ENCODE measurements at regions not wholly inside any gene's neighbourhood (a gene's known extent, or its start where the extent isn't known, plus 50 kb on each side); places are given as distances from the start of the nearest gene placed in this dataset.

GRCh38 chr5:126301056-126301455, 122.2 kb upstream of the GRAMD2B start:
- TF ChIP-seq, protein P1, sequence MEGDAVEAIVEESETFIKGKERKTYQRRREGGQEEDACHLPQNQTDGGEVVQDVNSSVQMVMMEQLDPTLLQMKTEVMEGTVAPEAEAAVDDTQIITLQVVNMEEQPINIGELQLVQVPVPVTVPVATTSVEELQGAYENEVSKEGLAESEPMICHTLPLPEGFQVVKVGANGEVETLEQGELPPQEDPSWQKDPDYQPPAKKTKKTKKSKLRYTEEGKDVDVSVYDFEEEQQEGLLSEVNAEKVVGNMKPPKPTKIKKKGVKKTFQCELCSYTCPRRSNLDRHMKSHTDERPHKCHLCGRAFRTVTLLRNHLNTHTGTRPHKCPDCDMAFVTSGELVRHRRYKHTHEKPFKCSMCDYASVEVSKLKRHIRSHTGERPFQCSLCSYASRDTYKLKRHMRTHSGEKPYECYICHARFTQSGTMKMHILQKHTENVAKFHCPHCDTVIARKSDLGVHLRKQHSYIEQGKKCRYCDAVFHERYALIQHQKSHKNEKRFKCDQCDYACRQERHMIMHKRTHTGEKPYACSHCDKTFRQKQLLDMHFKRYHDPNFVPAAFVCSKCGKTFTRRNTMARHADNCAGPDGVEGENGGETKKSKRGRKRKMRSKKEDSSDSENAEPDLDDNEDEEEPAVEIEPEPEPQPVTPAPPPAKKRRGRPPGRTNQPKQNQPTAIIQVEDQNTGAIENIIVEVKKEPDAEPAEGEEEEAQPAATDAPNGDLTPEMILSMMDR (IDR thresholded peaks at IDR 0.05) = no peak
- TF ChIP-seq POLR2A (IDR thresholded peaks at IDR 0.05) = no peak
